Ishikawa (cell line): ENCODE measurements at regions not wholly inside any gene's neighbourhood (a gene's known extent, or its start where the extent isn't known, plus 50 kb on each side); places are given as distances from the start of the nearest gene placed in this dataset.

ENCODE experiments used
- CREB1 ChIP-seq: IDR thresholded peaks from 2 replicates; pipeline ENCODE4 v1.6.1; 2012; ENCODE audit warnings: low read depth
- EP300 ChIP-seq: IDR thresholded peaks from 2 replicates; pipeline ENCODE4 v1.6.1; 2012; ENCODE audit warnings: borderline replicate concordance
- MAX ChIP-seq: IDR thresholded peaks from 2 replicates; pipeline ENCODE4 v1.6.1; 2012
- NFIC ChIP-seq: IDR thresholded peaks from 2 replicates; pipeline ENCODE4 v1.6.1; 2012
- TEAD4 ChIP-seq: IDR thresholded peaks from 2 replicates; pipeline ENCODE4 v1.6.1; 2012

GRCh38 chr6:165830761-165831160, 167.7 kb upstream of the PDE10A start:
- no peak for TF ChIP-seq TEAD4
- no peak for TF ChIP-seq EP300
- TF ChIP-seq CREB1 = no peak
- TF ChIP-seq MAX = no peak
- TF ChIP-seq NFIC = no peak
